HG02885 (cell line): ENCODE measurements at regions not wholly inside any gene's neighbourhood (a gene's known extent, or its start where the extent isn't known, plus 50 kb on each side); places are given as distances from the start of the nearest gene placed in this dataset.
"Not testable (repeated sequence)": the region's sequence is repeated elsewhere in the genome, so short reads cannot be mapped to it uniquely, and the experiment has no call there.

Experiments
- ATAC-seq: cut with Tn5 transposase; IDR thresholded peaks from one replicate; pipeline ENCODE4 v1.9.1; 2021; ENCODE audit warnings: mild to moderate bottlenecking; ENCODE audit not compliant: unreplicated experiment, poor library complexity

DNA sequence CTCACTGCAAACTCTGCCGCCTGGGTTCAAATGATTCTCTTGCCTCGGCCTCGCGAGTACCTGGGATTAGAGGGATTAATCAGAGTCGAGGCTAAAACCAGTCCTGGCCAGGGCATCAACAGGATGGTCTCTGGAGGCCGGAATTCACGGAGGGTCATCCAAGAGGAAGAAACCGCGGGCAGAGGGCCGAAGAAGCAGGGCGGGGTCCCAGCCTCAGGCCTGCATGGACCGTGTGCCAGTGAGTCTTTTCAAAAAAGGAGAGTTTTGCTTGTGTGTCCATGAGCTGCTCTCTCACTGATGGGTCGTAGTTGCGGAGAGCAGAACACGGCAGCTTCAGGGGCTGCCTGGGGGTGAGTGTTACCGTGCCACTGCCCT is 295.1 kb upstream of the ZNF337 start:
- ATAC-seq = no peak

DNA sequence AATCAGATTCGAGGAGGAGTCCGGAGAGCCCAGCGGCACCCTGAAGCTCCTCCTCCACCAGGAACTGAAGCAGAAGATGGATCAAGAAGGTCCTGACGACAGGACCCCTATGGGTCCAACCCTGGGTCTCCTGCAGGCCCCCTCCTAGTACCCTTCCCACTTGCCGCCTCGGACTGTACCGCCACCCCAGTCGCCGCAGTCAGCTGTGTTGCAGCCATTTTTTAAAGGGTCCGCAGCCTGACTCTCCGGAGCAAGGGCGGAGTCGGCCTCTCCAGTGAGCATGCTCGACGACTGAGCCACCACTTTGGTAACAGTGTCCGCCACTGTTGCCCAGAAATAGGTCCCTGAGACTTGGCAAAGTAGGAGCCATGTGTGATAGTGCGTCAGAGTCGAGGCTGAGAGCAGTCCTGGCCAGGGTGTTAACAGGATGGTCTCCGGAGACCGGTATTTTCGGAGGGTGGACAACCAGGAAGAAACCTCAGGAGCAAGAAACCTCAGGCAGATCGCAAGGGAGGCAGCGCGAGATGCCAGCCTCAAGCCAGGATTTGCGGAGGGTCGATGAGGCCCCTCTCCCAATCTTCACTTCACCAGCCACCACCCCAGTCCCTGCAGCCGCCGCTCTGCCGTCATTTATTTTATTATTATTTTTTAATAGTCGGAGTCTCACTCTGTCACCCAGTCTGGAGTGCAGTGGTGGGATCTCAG is 294.6 kb upstream of the ZNF337 start:
- ATAC-seq = no peak

DNA sequence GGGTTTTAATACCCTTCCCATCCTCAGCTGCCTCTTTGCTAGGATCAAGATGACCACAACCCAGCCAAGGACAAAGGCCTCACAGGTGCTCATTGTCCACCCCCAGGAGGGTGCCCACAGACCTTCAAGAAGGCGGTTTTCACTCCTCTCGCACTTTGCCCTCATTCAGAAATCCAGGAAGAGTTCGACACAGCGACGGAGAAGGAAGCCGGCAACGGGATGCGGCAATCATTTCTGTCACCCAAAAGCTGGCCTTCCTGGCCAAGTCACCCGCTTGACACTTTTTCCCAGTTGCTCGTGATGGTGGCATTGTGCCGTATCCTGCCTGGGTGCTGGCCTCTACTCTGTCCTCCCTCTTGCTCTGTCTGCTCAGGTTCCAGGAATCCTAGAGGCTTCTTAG is 293.0 kb upstream of the ZNF337 start:
- ATAC-seq = not testable (repeated sequence)

DNA sequence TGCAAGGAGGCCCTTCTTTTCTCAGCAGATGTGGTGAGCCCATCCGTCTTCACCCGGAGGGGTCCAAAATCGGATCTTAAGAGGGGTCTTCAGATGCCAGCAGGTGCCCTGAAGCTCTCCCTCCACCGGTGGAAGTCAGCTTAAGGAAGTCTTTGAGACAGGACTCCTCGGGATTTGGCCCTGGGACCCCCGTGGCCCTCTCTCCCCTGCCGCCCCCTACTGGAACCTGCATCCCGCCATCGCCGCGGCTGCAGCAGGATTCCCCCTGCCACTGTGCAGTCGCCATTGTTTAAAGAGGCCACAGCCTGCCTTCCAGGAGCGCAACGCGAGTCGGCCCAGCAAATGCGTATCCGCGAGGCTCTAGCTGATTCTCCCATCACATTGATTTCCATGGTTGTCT is 292.5 kb upstream of the ZNF337 start:
- ATAC-seq = no peak

DNA sequence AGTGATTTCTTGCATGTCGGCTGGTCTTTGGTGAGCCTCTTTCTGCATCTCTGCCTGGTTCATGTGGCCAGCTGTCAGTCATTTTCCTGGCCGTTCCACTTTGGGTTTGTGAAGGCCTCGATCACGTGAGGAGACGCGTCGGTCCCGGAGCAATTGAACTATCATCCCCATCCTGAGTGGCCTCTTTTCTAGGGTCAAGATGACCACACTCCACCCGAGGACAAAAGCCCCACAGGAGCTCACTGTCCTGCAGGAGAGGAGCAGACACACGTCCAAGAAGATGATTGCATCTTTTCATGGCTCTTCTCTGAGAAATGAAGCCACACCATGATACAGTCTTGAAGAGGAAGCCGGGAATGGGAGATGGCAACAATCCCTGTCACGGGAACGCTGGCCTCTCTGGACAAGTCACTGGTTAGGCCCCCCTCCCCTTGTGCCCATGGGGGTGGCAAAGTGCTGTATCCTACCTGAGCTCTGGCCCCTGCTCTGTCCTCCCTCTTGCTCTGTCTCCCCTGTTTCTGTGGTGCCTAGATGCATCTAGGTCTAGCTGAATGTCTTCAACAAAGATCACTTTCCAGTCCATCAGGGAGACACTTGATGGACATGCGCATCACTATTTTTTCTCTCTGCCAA is 291.4 kb upstream of the ZNF337 start:
- ATAC-seq = not testable (repeated sequence)

DNA sequence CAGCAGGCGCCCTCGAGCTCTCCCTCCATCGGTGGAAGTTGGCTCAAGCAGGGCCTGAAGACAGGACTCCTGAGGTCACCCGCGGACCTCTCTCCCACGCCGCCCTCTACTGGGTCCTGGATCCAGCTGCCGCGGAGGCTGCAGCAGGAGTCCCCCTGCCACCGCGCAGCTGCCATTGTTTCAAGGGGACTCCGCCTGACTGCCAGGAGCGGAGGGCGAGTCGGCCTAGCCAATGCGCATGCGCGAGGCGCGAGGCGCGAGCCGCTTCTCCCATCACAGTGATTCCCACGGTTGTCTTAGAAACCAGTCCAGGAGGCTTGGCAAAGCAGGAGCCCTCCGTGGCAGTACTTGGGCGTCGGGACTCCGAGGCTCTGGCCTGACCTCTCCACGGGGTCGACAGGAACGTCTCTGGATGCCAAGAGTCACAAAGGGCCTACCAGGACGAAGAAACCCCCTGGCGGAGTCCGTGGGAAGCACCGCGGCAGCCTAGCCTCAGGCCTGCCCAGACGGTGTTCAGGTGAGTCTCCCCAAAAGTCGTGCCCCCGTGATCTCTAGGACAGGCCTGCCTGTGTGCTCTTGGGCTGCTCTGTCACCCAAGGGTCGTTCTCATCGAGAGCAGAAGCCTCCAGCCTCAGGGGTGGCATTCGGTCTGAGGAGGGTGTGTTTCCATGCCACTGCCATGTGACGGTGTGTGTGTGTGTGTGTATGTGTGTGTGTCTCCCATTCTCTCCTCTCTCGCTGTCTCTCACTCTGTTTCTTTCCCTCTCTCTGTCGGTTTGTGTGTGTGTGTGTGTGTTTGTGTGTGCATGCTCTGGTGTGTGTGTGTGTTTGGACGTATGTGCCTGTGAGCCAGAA is 290.6 kb upstream of the ZNF337 start:
- ATAC-seq = peak; percentile 97

DNA sequence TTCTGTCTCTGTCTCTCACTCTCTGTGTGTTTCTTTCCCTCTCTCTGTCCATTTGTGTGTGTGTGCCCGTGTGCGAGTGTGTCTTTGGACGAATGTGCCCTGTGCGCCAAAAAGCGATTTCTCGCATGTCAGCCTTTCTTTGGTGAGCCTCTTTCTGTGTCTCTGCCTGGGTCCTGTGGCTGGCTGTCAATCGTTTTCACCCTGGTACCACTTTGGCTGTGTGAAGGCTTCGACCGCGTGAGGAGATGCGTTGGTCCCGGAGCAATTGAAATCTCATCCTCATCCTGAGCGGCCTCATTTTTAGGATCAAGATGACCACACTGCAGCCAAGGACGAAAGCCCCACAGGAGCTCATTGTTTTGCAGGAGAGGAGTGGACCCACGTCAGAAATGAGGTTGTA is 288.9 kb upstream of the ZNF337 start:
- no peak for ATAC-seq

DNA sequence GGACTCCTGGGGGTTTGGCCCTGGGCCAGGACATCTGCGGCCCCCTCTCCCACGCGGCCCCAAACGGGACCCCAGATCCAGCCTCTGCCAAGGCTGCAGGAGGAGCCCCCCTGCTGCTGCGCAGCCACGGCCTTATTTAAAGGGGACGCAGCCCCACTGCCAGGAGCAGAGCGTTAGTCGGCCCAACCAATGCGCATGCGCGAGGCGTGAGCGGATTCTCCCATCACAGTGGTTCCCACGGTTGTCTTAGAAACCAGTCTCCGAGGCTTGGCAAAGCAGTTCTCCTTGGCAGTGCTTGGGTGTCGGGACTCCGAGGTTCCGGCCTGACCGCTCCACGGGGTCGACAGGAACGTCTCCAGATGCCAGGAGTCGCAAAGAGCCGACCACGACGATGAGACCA is 288.3 kb upstream of the ZNF337 start:
- ATAC-seq = no peak

DNA sequence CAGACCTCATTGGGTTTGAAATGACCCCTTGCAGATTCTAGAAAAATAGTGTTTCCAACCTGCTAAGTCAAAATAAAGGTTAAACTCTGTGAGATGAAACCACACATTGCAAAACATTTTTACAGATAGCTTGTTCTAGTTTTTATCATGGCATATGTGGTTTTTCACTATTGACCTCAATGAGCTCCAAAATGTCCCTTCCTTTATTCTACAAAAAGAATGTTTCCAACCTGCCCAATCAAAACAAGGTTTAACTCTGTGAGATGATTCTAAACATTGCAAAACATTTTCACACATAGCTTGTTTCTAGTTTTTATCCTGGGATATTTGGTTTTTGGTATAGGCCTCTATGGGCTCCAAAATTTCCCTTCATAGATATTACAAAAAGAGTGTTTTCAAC is 286.0 kb upstream of the ZNF337 start:
- ATAC-seq = not testable (repeated sequence)

DNA sequence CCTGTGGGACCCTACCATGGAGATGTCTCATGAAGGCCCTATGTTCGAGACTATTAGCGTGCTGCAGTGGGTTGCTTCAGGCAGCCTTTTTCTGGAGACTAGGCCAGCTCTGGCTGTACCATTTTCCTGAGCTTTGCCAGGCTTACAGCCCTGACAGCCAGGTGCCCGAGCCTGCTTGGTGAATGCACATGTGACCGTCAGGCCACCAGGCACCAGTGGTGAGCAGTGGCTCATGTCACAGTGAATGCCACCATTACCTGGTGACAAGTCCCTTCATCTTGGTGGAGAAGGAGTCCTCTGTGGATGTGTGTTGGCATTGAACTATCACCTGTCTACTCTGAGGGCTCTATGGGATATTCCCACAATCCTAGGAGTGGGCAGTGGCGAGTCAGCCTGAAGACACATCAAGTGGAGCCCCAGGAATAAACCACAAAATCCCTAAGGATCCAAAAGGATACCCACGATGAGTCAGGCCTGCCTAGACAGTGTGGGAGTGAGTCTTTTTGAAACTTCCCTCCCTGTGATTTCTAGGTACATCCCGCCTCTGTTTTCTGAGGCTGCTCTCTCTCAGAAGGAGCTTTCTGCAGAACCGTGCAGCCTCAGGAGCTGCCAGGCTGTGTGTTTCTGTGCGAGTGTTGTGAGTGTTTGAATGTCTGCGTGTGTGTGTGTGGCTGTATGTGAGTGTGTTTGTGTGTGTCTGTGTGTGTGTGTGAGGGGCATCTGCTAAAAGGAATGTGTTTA is 282.0 kb upstream of the ZNF337 start:
- ATAC-seq = not testable (repeated sequence)

DNA sequence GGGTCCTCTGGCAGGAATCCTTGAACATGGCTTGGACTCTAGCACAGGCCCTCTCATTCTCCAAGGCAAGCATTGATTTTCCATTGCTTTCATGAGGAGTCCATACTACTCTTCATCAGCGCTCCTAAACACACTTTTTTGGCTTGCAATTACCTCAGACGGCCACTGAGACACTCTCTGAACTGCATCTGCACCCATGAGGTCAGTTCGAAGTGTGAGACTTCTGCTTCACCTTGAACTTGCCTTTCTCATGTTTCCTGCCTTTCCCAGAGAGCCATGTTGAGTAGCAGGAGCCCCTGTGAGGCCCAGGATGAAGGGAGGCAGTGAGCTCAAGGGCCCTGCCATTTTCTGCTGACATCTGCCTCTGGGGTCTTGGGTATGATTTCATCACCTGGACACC is 279.2 kb upstream of the ZNF337 start:
- ATAC-seq = not testable (repeated sequence)

DNA sequence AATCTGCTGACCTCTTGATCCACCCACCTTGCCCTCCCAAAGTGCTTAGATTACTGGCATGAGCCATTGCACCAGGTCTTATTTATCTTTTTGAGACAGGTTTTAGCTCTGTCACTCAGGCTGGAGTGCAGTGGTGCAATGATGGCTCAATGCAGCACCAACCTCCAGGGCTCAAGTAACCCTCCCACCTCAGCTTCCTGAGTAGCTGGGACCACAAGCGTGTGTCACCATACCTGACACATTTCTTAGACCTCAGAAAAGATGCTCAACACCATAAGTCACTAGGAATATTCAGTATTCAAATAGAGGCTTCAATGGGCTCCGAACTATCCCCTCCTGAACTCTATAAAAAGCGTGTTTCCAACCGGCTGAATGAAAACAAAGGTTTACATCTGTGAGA is 268.6 kb upstream of the ZNF337 start:
- not testable (repeated sequence) for ATAC-seq

DNA sequence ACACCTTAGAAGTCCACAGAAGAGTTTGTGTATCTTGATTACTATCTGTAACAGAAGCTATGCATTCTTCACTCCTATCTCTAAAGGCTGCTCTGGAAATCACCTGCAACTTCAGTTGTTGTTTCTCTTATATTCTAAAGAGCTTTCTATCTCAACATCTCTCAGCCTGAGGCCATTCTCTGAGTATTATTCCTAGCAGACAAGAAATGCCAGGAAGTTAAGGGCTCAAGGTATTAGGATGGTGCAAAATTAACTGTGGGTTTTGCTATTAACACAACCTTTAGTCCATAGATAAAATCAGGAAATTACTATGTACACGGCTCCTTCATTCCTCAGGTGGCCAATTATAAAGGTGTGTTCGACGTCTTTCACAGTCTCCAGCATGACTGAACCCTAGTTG is 257.2 kb upstream of the ZNF337 start:
- ATAC-seq = not testable (repeated sequence)

DNA sequence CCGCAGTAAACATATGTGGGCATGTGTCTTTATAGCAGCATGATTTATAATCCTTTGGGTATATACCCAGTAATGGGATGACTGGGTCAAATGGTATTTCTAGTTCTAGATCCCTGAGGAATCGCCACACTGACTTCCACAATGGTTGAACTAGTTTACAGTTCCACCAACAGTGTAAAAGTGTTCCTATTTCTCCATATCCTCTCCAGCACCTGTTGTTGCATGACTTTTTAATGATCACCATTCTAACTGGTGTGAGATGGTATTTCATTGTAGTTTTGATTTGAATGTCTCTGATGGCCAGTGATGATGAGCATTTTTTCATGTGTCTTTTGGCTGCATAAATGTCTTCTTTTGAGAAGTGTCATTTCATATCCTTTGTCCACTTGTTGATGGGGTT is 238.6 kb upstream of the ZNF337 start:
- not testable (repeated sequence) for ATAC-seq

DNA sequence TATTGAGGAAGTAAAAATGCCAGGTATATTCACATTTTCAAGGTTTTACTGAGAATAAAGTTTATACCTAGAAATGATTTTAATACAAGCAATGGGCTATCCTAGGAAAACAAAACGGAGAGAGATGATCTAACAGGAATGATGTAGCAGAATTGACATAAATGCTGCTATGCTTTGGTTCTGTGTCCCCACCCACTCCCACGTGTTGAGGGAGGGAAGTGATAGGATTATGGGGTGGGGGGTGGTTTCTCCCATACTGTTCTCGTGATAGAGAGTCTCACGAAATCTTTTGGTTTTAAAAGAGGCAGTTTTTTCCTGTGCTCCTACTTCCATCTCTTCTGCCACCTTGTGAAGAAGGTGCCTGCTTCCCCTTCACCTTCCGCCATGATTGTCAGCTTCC is 236.2 kb upstream of the ZNF337 start:
- not testable (repeated sequence) for ATAC-seq

DNA sequence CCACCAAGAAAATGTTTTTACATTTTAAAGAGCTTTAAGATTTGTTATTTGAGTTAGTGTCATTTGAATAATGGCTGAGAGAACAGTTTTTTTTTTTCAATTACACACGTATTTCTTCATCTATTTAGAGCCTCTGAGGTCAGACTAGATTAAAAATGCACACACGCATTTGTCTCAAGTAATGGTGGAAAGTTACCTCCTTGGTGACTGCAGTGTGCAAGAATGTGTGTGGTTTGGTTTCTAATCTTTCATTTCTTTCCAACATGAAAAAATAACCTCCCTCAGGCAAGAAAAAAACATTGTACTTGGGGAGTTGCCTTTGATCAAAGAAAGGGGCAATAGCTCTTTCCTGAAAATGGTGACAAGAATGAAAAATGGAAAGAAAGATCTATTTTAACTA is 235.5 kb upstream of the ZNF337 start:
- not testable (repeated sequence) for ATAC-seq

DNA sequence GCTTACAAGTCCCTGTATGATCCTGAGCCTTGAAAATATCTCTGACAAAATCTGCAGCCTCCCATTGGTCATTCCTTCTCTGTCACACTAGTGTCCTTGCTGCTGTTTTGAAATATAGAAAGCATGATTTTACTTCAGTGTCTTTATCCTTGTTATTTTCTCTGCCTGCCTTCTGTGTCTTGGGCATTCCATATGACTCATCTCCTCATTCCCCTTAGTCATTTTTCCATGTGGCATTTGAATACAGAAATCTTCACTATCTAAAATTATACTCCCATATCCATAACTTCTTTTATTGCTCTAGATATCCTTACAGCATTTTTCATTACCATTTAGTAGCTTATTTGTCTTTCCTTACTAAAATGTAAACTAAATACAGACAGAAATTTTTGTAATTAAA is 205.7 kb upstream of the ZNF337 start:
- not testable (repeated sequence) for ATAC-seq

DNA sequence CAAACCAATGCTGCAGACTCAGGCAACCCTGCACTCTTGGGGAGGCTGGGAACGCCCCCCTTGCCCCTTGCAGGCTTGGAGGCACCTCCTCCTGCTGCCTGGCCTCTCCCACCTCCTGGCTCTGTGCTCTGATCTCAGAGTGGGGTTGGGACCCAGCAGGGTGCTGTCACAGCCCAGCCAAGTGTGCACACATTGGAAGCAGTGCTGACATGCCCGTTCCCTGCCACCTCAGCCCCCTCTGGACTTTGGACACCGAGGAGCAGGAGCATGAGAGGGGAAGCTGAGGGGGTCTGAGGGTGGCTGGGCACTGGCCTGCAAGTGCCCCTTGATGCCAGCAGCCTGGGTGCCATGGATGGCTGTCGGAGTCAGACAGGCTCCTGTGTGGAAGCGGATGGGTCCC is 202.0 kb upstream of the ZNF337 start:
- ATAC-seq = not testable (repeated sequence)

DNA sequence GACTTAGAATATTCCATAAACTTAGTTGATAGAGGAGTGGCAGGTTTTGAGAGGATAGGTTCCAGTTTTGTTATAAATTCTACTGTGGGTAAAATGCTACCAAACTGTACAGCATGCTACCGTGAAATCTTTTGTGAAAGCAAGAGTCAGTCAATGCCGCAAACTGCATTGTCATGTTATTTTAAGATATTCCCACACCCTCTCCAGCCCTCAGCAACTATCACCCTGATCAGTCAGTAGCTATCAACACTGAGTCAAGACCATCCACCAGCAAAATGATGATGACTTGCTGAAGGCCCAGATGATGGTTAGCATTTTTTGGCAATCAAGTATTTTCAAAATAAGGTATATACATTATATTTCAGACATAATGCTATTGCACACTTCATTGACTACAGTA is 182.4 kb upstream of the ZNF337 start:
- not testable (repeated sequence) for ATAC-seq

DNA sequence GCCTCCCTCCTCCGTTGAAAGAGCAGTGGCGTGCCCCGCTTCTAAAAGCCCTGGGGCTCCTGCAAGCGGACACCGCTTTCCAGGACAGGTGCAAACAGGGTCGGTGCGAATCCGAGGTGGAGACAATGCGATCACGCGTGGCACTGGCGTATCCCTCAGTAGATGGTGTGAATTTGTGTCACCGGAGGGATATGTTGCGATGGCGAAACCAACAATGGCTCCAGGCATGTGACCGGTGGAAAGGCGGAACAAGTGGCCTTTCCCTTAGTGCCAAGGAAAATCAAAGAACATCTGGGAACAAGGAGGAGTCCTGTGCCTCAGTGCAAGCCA is 172.0 kb upstream of the ZNF337 start:
- ATAC-seq = not testable (repeated sequence)
